ENCODE measurements at regions not wholly inside any gene's neighbourhood (a gene's known extent, or its start where the extent isn't known, plus 50 kb on each side); places are given as distances from the start of the nearest gene placed in this dataset.

DNA sequence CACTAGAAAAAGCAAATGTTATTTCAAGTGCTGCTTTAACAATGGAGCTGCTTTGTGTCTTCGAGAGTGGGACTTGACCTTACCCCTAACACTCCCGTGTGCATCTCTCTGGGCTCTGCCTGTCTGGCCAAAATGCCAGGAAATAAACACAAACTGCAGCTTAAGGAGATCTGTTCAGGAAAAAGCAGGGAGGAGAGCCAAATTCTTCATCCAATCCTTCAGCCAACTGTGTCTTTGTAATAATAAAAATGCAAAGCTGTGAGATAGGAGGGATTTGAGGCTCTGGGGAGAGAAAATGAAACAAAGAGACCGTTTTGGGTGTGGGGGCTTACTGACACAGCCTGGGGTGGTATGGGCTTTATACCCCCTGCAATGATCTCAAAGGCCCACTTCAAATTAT, 85.8 kb upstream of the WSCD2 start:
- POLR2A ChIA-PET: no interaction called here
- Mint-ChIP-seq H3K4me1 (peaks cover 4% of the 10 kb centered on the region), H3K27ac (no peak overlapping the region), H3K9me3 (no peaks in the 10 kb centered on the region), H3K36me3 (no peaks in the 10 kb centered on the region), H3K4me3 (no peak overlapping the region), H3K27me3 (peaks cover 13% of the 10 kb centered on the region)
- DNase-seq (no peak), ATAC-seq (ENCODE audit: low read depth) (no peak)

DNA sequence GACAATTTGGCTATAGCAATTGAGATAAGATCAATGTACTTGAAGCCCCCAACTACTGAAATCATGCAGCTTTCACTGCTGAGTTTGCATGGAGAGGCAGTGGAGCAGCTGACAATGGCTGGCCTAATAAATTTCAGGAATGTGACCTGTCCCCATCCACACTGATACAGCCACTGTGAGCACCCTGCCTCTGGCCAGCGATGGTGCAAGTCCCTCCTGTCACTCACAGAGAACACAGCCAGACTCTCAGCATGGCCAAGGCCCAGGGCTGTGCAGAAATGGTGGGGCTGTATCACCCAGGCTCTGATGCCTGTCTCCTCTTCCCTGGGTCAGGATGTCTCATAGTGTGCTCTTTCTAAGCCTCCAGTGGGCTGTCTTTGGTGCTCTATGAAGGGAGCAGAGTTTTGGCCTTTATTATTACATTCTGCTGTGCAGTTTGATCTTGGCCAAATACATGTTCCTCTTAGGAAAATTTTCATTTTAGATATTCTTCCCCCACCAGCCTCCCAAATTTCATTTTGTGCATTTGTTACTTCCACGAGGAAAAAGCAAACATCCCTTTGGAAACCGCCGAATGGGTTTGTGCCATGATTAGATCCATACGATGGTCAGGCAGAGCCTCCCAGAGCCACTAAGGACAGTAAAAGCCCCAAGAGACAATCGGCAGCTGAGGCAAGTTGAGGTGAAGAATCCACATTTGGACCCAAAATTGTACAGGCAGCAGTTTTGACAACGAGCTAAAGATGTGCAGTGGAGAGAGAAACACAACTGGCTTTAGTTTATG, 85.1 kb upstream of the WSCD2 start:
- H3K27ac Mint-ChIP-seq: no peak overlapping the region
- H3K4me1 Mint-ChIP-seq: peaks cover 4% of the 10 kb centered on the region
- no peak for ATAC-seq (ENCODE audit: low read depth)
- H3K36me3 Mint-ChIP-seq: no peaks in the 10 kb centered on the region
- no peak for DNase-seq
- no peak overlapping the region for H3K4me3 Mint-ChIP-seq
- POLR2A ChIA-PET: no interaction called here
- no peaks in the 10 kb centered on the region for H3K9me3 Mint-ChIP-seq
- H3K27me3 Mint-ChIP-seq: peaks cover 13% of the 10 kb centered on the region

- DNase-seq (no peak), ATAC-seq (ENCODE audit: low read depth) (no peak)
- no peaks in the 10 kb centered on the region for H3K9me3 Mint-ChIP-seq
- H3K27ac Mint-ChIP-seq: no peak overlapping the region
- H3K4me3 Mint-ChIP-seq: no peak overlapping the region
- H3K4me1 Mint-ChIP-seq: peaks cover 4% of the 10 kb centered on the region
- no peaks in the 10 kb centered on the region for H3K36me3 Mint-ChIP-seq
- peaks cover 16% of the 10 kb centered on the region for H3K27me3 Mint-ChIP-seq
- POLR2A ChIA-PET: no interaction called here
Observed at GRCh38 chr12:108046135-108046534, 83.0 kb upstream of the WSCD2 start.

GRCh38 chr12:108046650-108047049, 82.4 kb upstream of the WSCD2 start:
- Mint-ChIP-seq H3K9me3 (no peaks in the 10 kb centered on the region), H3K4me1 (peaks cover 4% of the 10 kb centered on the region), H3K4me3 (peak overlapping the region; percentile 30), H3K27me3 (peaks cover 20% of the 10 kb centered on the region), H3K27ac (no peak overlapping the region), H3K36me3 (no peaks in the 10 kb centered on the region)
- DNase-seq: no peak
- POLR2A ChIA-PET: no interaction called here
- ATAC-seq (ENCODE audit: low read depth): no peak

DNA sequence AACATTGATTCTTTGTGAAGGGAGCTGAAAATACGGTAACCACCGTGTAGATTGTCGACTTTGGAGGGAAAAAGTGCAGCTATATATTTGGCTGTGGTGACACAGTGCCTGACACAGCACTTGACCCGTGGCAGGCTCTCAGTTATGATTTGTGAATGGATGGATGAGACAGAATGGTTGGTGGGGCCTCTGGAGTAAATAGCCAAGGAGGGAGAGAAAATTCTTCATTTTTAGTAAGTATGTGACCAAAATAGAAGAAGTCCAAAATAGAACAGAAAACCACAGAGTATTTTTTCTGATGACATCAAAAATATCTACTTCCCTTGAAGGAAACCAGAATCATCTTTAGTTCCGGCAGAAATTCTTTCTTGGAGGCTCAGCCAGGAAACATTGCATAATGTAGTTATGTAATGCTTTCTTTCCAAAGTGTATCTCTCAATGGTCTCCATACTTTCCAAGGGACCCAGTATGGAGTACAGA, 82.0 kb upstream of the WSCD2 start:
- Mint-ChIP-seq H3K9me3 (no peaks in the 10 kb centered on the region), H3K4me1 (peaks cover 4% of the 10 kb centered on the region), H3K4me3 (peak overlapping the region; percentile 30), H3K27ac (no peak overlapping the region), H3K27me3 (peaks cover 20% of the 10 kb centered on the region), H3K36me3 (no peaks in the 10 kb centered on the region)
- POLR2A ChIA-PET: no interaction called here
- ATAC-seq (ENCODE audit: low read depth) (no peak), DNase-seq (no peak)

- Mint-ChIP-seq H3K27ac (no peak overlapping the region), H3K27me3 (peaks cover 18% of the 10 kb centered on the region), H3K36me3 (no peaks in the 10 kb centered on the region), H3K9me3 (no peaks in the 10 kb centered on the region), H3K4me3 (no peak overlapping the region), H3K4me1 (peaks cover 4% of the 10 kb centered on the region)
- POLR2A ChIA-PET: no interaction called here
- DNase-seq (no peak), ATAC-seq (ENCODE audit: low read depth) (no peak)
Observed at GRCh38 chr12:108048686-108049085, 80.4 kb upstream of the WSCD2 start.

DNA sequence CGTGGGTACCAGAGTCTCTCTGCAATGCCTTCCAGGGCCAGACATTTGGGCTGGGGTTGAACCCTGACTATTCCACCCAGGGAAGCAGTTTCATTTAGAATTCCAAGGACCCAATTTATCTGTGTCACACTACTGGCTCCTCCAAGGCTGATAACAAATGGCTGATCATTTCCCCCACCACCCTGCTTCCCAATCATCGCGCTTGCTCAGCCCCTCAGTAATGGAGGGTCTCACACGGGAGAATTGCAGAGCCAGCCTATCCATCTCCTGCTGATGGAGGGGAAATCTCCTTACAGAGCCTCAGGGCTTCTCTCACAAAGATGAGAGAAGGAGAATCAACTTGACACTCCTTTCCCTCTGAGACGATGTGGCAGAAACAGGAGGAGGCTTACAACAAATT, 78.4 kb upstream of the WSCD2 start:
- POLR2A ChIA-PET: no interaction called here
- peaks cover 12% of the 10 kb centered on the region for H3K27me3 Mint-ChIP-seq
- no peak overlapping the region for H3K4me3 Mint-ChIP-seq
- H3K9me3 Mint-ChIP-seq: no peaks in the 10 kb centered on the region
- ATAC-seq (ENCODE audit: low read depth) (no peak), DNase-seq (no peak)
- H3K4me1 Mint-ChIP-seq: peaks cover 4% of the 10 kb centered on the region
- no peak overlapping the region for H3K27ac Mint-ChIP-seq
- H3K36me3 Mint-ChIP-seq: no peaks in the 10 kb centered on the region

DNA sequence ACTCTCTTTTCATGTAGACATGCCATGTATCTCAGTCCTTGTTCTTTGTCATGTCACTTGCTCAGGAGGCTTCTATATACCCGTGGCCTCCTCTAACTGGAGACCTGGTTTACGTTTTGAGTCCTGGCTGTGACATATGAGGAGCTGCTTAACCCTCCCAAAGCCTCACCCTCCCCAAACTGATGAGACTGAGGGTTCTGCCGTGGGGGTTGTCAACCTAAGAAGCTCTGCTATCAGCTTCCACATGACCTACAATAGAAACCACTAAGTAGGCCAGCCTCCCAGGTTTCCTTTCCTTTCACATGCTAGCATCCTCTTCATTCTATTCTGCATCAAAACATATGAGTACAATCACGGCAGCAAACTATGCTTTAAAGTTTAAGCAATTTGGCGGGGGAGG, 76.8 kb upstream of the WSCD2 start:
- H3K27me3 Mint-ChIP-seq: peaks cover 11% of the 10 kb centered on the region
- no peak overlapping the region for H3K27ac Mint-ChIP-seq
- H3K4me3 Mint-ChIP-seq: no peak overlapping the region
- POLR2A ChIA-PET: no interaction called here
- H3K9me3 Mint-ChIP-seq: no peaks in the 10 kb centered on the region
- no peaks in the 10 kb centered on the region for H3K36me3 Mint-ChIP-seq
- ATAC-seq (ENCODE audit: low read depth) (no peak), DNase-seq (no peak)
- no peaks in the 10 kb centered on the region for H3K4me1 Mint-ChIP-seq

- POLR2A ChIA-PET: no interaction called here
- Mint-ChIP-seq H3K4me3 (no peak overlapping the region), H3K27ac (no peak overlapping the region)
Observed at GRCh38 chr12:108053512-108053911, 75.6 kb upstream of the WSCD2 start.

GRCh38 chr12:108054496-108054895, 74.6 kb upstream of the WSCD2 start:
- H3K27me3 Mint-ChIP-seq: peaks cover 11% of the 10 kb centered on the region
- POLR2A ChIA-PET: no interaction called here

More at GRCh38 chr12:108053512-108053911, 75.6 kb upstream of the WSCD2 start:
- no peaks in the 10 kb centered on the region for H3K4me1 Mint-ChIP-seq
- H3K27me3 Mint-ChIP-seq: peaks cover 11% of the 10 kb centered on the region
- DNase-seq (no peak), ATAC-seq (ENCODE audit: low read depth) (no peak)
- H3K9me3 Mint-ChIP-seq: no peaks in the 10 kb centered on the region
- no peaks in the 10 kb centered on the region for H3K36me3 Mint-ChIP-seq

DNA sequence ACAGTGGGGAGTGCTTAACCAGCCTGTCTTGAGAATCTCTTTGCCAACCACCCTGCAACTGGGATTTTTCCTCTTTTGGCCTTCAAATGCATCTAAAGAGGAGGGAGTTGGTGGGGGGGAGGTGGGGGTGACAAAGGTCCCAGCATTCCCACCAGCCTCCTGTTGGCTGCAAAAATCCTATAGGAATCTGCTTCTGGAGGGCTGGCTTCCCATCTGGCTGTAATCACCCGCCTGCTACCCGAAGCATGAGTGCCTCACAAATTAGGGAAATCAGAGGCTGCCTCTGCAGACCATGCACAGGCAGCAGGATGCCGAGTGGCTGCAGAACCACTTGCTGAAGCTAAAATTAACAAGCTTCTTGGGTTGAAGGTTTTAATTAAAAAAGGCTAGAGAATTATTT, 73.9 kb upstream of the WSCD2 start:
- Mint-ChIP-seq H3K27me3 (peaks cover 8% of the 10 kb centered on the region), H3K4me3 (no peak overlapping the region), H3K9me3 (no peaks in the 10 kb centered on the region), H3K4me1 (no peaks in the 10 kb centered on the region), H3K27ac (no peak overlapping the region), H3K36me3 (no peaks in the 10 kb centered on the region)
- POLR2A ChIA-PET: no interaction called here
- no peak for DNase-seq
- ATAC-seq (ENCODE audit: low read depth): no peak

More at GRCh38 chr12:108054496-108054895, 74.6 kb upstream of the WSCD2 start:
- Mint-ChIP-seq H3K36me3 (no peaks in the 10 kb centered on the region), H3K27ac (no peak overlapping the region), H3K4me3 (no peak overlapping the region), H3K4me1 (no peaks in the 10 kb centered on the region), H3K9me3 (no peaks in the 10 kb centered on the region)
- ATAC-seq (ENCODE audit: low read depth): no peak
- DNase-seq: no peak

DNA sequence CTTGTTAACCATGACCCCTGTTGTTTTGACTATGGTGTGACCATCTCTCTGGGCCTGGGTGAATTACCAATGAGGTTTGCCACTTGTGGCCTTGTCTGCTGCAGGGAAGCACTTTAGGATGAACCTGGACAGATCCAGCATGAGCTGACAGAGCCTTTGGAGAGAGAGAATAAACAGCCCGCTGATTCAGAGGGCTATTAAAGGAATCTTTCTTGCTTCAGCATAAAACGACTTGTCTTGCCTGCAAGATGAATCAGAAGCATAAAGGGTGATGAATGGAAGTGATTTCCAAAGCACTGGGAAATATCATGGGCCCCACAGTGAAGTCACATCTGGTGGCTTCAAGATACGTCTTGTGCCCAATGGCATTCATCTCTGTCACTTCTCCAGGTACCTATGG, 69.0 kb upstream of the WSCD2 start:
- H3K4me1 Mint-ChIP-seq: no peaks in the 10 kb centered on the region
- no peak overlapping the region for H3K4me3 Mint-ChIP-seq
- POLR2A ChIA-PET: no interaction called here
- H3K36me3 Mint-ChIP-seq: no peaks in the 10 kb centered on the region
- H3K27ac Mint-ChIP-seq: no peak overlapping the region
- H3K9me3 Mint-ChIP-seq: no peaks in the 10 kb centered on the region
- ATAC-seq (ENCODE audit: low read depth) (no peak), DNase-seq (no peak)
- peaks cover 6% of the 10 kb centered on the region for H3K27me3 Mint-ChIP-seq

DNA sequence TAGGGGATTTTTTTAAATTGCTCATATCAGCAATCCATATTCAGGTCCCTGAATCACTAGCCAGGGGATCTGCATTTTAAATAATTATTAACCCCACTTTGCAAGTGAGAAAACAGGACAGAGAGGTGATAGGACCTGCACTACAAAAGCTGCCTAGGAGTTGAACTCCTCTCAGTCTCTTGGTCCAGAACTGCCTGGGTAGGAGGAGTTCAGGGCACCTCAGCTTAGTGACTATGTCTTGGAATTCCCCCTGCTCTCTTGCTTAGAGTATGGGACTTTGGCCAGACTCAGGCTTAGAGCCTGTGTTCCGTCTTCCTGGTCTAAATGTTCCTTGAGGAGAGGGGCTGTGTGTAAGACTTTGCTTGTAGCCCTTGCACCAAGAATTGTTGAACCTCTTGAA, 68.2 kb upstream of the WSCD2 start:
- H3K9me3 Mint-ChIP-seq: no peaks in the 10 kb centered on the region
- ATAC-seq (ENCODE audit: low read depth): no peak
- DNase-seq: no peak
- no peaks in the 10 kb centered on the region for H3K4me1 Mint-ChIP-seq
- POLR2A ChIA-PET: no interaction called here
- H3K27ac Mint-ChIP-seq: no peak overlapping the region
- peaks cover 6% of the 10 kb centered on the region for H3K27me3 Mint-ChIP-seq
- H3K36me3 Mint-ChIP-seq: no peaks in the 10 kb centered on the region
- H3K4me3 Mint-ChIP-seq: no peak overlapping the region

DNA sequence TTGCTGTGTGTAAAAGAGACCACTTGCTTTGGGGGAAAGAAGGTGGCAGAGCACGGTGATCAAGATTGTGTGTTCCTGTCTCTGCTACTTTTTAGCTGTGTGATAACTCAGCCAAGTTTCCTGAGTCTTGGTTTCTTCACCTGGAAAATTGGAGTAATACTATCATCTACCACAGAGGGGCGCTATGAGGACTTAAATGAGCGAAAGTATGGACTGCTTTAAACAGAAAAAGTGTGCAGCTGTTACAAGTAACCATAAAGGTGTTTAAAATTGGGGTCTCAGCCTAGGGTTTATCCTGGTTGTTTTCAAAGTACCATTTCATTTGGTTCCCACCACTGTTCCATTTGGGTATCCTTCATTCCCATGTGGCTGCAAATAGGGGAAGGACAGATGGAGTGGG, 65.9 kb upstream of the WSCD2 start:
- POLR2A ChIA-PET: no interaction called here
- no peaks in the 10 kb centered on the region for H3K36me3 Mint-ChIP-seq
- no peak overlapping the region for H3K27ac Mint-ChIP-seq
- DNase-seq (no peak), ATAC-seq (ENCODE audit: low read depth) (no peak)
- no peaks in the 10 kb centered on the region for H3K9me3 Mint-ChIP-seq
- H3K27me3 Mint-ChIP-seq: peaks cover 2% of the 10 kb centered on the region
- no peaks in the 10 kb centered on the region for H3K4me1 Mint-ChIP-seq
- H3K4me3 Mint-ChIP-seq: no peak overlapping the region

Data from activated naive CD8-positive, alpha-beta T cell treated with anti-CD3 and anti-CD28 coated beads, Interleukin-2, amount 10 ng/mL, durations not matched to agents 7 days and 5 days (primary cell).